ENCODE measurements at regions not wholly inside any gene's neighbourhood (a gene's known extent, or its start where the extent isn't known, plus 50 kb on each side); places are given as distances from the start of the nearest gene placed in this dataset.

- Histone ChIP-seq H3K23ac (ENCODE audit: low read depth, low read length) (no peak overlapping the region), H2AK5ac (ENCODE audit: low read depth, low read length) (no peak overlapping the region), H3K4me2 (ENCODE audit: low read depth, low read length) (no peak overlapping the region), H3K9me1 (ENCODE audit: insufficient read depth, low read length) (0 out of 2 replicates have a peak, but pooled peaks cover 4% of the 10 kb centered on the region), H4K20me1 (ENCODE audit: insufficient read depth, low read length) (no peaks in the 10 kb centered on the region), H3K9ac (ENCODE audit: low read depth, low read length) (no peak overlapping the region), H4K5ac (ENCODE audit: low read depth, low read length) (no peak overlapping the region), H3K4me3 (ENCODE audit: insufficient read depth, low read depth, low read length) (no peak overlapping the region), H3K79me1 (ENCODE audit: low read depth in 1 of 2, low read length in 2 of 2) (no peaks in the 10 kb centered on the region), H2BK120ac (ENCODE audit: low read depth, low read length) (no peak overlapping the region), H3K4ac (ENCODE audit: low read depth, low read length) (no peak overlapping the region), H4K8ac (ENCODE audit: low read depth in 2 of 2, low read length in 2 of 2) (no peak overlapping the region), H2BK15ac (ENCODE audit: low read depth, low read length) (no peak overlapping the region), H2BK20ac (ENCODE audit: low read depth, low read length) (no peak overlapping the region), H3K27ac (ENCODE audit: insufficient read depth, low read length) (no peak overlapping the region), H2AFZ (replicated peaks; ENCODE audit: low read length, poor library complexity) (no peak overlapping the region), H3K36me3 (ENCODE audit: control insufficient read depth, insufficient read depth, low read length) (no peaks in the 10 kb centered on the region), H4K91ac (ENCODE audit: insufficient read depth, low read depth, low read length) (no peak overlapping the region), H3K9me3 (ENCODE audit: control insufficient read depth, insufficient read depth, low read length) (no peaks in the 10 kb centered on the region), H3K56ac (ENCODE audit: extremely low read depth, insufficient read depth, low read length) (no peak overlapping the region), H2BK5ac (ENCODE audit: low read depth, low read length, poor library complexity, severe bottlenecking) (no peak overlapping the region), H3K27me3 (ENCODE audit: control insufficient read depth, insufficient read depth, low read length) (no peaks in the 10 kb centered on the region), H2AK9ac (replicated peaks; ENCODE audit: low read depth, low read length, poor library complexity) (no peak overlapping the region), H3K18ac (ENCODE audit: low read depth, low read length) (no peak overlapping the region), H3K14ac (replicated peaks; ENCODE audit: low read depth, low read length) (no peak overlapping the region), H3K4me1 (ENCODE audit: control insufficient read depth, insufficient read depth, low read length) (peaks cover 9% of the 10 kb centered on the region)
- intact Hi-C loops (cut with micrococcal nuclease) (no loop called here), in situ Hi-C loops (cut with MboI; ENCODE audit: low sequenced_read_pairs) (no loop called here), dilution Hi-C loops (cut with HindIII; ENCODE audit: low sequenced_read_pairs, unreplicated experiment) (no loop called here)
- ChIA-PET POLR2A (ENCODE audit: unreplicated experiment) (no interaction called here), CTCF (no interaction called here)
- ATAC-seq (ENCODE audit: low read depth): no peak
- DNase-seq: no peak
- TF ChIP-seq USF2 (IDR thresholded peaks at IDR 0.05; ENCODE audit: low read depth, low read length) (no peak), NFE2L2 (IDR thresholded peaks at IDR 0.05; ENCODE audit: low read depth, low read length) (no peak), FOS (IDR thresholded peaks at IDR 0.05; ENCODE audit: low read depth, low read length) (no peak), BHLHE40 (IDR thresholded peaks at IDR 0.05; ENCODE audit: low read depth, low read length) (no peak), CEBPB (IDR thresholded peaks at IDR 0.05; ENCODE audit: low read depth, low read length) (no peak), MXI1 (IDR thresholded peaks at IDR 0.05; ENCODE audit: borderline replicate concordance, low read depth, low read length) (no peak), CHD1 (IDR thresholded peaks at IDR 0.05; ENCODE audit: low read depth, low read length) (no peak)
- WGBS, 2 experiments (ENCODE audit: extremely low coverage in 2 of 2, insufficient read length in 1 of 2): no CpG with 5 or more reads among the region's 5 CpGs
- BruUV-seq (replicated peaks): no TSS peak
These were observed 62.2 kb upstream of the SLC45A1 start for GRCh38 chr1:8255712-8256111.
